A549 (cell line): ENCODE measurements at regions not wholly inside any gene's neighbourhood (a gene's known extent, or its start where the extent isn't known, plus 50 kb on each side); places are given as distances from the start of the nearest gene placed in this dataset.

ENCODE experiments used
- CEBPB ChIP-seq, 2 experiments: fragments of >200 bp in 1 of 2; sonication (Bioruptor Twin) in 1 of 2; formaldehyde crosslinking in 1 of 2; IDR thresholded peaks; 2 replicates each; pipeline ENCODE4 v1.6.1; 2012 to 2016
- FOSL2 ChIP-seq, 2 experiments: fragments of 450-650 bp in 1 of 2; fragments of >200 bp in 1 of 2; sonication (Bioruptor Twin) in 1 of 2; formaldehyde crosslinking; IDR thresholded peaks; 2 replicates each; pipeline versions ENCODE4 v1.5.0 to v1.6.1; 2016 to 2020; ENCODE audit warnings: mild to moderate bottlenecking in 1 of 2, moderate library complexity in 1 of 2
- JUN ChIP-seq, 2 experiments: fragments of >200 bp; sonication (Bioruptor Twin); formaldehyde crosslinking; IDR thresholded peaks; 2 replicates in 1 of 2; 3 replicates in 1 of 2; pipeline ENCODE4 v1.6.1; 2016 to 2017
- JUNB ChIP-seq: fragments of >200 bp; sonication (Bioruptor Twin); formaldehyde crosslinking; IDR thresholded peaks from 2 replicates; pipeline ENCODE4 v1.6.1; 2016
- POLR2A ChIP-seq: IDR thresholded peaks from 2 replicates; pipeline ENCODE4 v1.6.1; 2012; ENCODE audit warnings: mild to moderate bottlenecking, low read length
- RAD21 ChIP-seq, 2 experiments: fragments of >200 bp in 1 of 2; sonication (Bioruptor Twin) in 1 of 2; formaldehyde crosslinking in 1 of 2; IDR thresholded peaks in 1 of 2; conservative IDR thresholded peaks in 1 of 2; 2 replicates in 1 of 2; 3 replicates in 1 of 2; pipeline ENCODE4 v1.6.1; 2012 to 2018; ENCODE audit warnings: inconsistent platforms in 1 of 2
- SMC3 ChIP-seq: fragments of >200 bp; sonication (Bioruptor Twin); formaldehyde crosslinking; IDR thresholded peaks from 3 replicates; pipeline ENCODE4 v1.6.1; 2018; ENCODE audit warnings: inconsistent platforms
- TF ChIP-seq, protein P1 (sequence below): fragments of >200 bp; sonication (Bioruptor Twin); formaldehyde crosslinking; IDR thresholded peaks from 3 replicates; pipeline ENCODE4 v1.5.1; 2016
- TF ChIP-seq, protein P2 (sequence below): fragments of 450-650 bp; IDR thresholded peaks from 2 replicates; pipeline ENCODE4 v1.6.1; 2014; ENCODE audit warnings: antibody characterized with exemption
- TF ChIP-seq, protein P3 (sequence below): IDR thresholded peaks from 2 replicates; pipeline ENCODE4 v1.6.1; 2012; ENCODE audit warnings: low read depth, borderline replicate concordance
- TF ChIP-seq, protein P4 (sequence below): IDR thresholded peaks from 2 replicates; pipeline ENCODE4 v1.6.1; 2012
- TF ChIP-seq, protein P5 (sequence below): fragments of 150-350 bp; IDR thresholded peaks from 2 replicates; pipeline ENCODE4 v1.6.1; 2014; ENCODE audit warnings: low read depth, mild to moderate bottlenecking, low read length
- TF ChIP-seq, protein P6 (sequence below): fragments of 200-600 bp; sonication (generic); IDR thresholded peaks from 2 replicates; pipeline ENCODE4 v1.6.1; 2016; ENCODE audit warnings: antibody characterized with exemption, mild to moderate bottlenecking, moderate library complexity

DNA sequence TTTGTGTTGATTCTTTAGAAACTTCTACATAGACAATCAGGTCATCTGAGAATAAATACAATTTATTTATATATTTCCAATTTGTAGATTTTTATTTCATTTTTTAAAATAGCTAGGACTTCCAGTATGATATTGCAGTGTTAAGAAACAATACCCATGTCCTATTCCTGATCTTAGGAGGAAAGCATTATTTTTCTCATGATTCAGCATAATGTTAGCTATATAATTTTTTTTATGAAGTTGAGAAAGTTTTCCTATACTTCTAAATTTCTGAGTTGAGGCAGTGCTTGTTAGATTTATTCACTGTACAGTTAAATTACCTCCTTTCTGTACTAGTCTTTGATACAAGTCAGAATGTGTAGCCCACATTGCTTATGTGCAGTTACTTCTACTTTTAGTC, 595.7 kb upstream of the HS6ST1 start:
- no peak for TF ChIP-seq POLR2A
- TF ChIP-seq, protein P1, sequence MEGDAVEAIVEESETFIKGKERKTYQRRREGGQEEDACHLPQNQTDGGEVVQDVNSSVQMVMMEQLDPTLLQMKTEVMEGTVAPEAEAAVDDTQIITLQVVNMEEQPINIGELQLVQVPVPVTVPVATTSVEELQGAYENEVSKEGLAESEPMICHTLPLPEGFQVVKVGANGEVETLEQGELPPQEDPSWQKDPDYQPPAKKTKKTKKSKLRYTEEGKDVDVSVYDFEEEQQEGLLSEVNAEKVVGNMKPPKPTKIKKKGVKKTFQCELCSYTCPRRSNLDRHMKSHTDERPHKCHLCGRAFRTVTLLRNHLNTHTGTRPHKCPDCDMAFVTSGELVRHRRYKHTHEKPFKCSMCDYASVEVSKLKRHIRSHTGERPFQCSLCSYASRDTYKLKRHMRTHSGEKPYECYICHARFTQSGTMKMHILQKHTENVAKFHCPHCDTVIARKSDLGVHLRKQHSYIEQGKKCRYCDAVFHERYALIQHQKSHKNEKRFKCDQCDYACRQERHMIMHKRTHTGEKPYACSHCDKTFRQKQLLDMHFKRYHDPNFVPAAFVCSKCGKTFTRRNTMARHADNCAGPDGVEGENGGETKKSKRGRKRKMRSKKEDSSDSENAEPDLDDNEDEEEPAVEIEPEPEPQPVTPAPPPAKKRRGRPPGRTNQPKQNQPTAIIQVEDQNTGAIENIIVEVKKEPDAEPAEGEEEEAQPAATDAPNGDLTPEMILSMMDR: no peak
- TF ChIP-seq, protein P2, sequence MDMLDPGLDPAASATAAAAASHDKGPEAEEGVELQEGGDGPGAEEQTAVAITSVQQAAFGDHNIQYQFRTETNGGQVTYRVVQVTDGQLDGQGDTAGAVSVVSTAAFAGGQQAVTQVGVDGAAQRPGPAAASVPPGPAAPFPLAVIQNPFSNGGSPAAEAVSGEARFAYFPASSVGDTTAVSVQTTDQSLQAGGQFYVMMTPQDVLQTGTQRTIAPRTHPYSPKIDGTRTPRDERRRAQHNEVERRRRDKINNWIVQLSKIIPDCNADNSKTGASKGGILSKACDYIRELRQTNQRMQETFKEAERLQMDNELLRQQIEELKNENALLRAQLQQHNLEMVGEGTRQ: no peak
- TF ChIP-seq SMC3: no peak
- no peak for TF ChIP-seq RAD21 (conservative IDR thresholded peaks at IDR 0.05 in 1 of 2, IDR thresholded peaks at IDR 0.05 in 1 of 2)
- TF ChIP-seq, protein P3, sequence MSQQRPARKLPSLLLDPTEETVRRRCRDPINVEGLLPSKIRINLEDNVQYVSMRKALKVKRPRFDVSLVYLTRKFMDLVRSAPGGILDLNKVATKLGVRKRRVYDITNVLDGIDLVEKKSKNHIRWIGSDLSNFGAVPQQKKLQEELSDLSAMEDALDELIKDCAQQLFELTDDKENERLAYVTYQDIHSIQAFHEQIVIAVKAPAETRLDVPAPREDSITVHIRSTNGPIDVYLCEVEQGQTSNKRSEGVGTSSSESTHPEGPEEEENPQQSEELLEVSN: no peak
- TF ChIP-seq, protein P4, sequence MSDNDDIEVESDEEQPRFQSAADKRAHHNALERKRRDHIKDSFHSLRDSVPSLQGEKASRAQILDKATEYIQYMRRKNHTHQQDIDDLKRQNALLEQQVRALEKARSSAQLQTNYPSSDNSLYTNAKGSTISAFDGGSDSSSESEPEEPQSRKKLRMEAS: no peak
- no peak for TF ChIP-seq JUNB
- no peak for TF ChIP-seq FOSL2 (IDR thresholded peaks at IDR 0.05)
- TF ChIP-seq FOSL2 (CRISPR knock-in tag; IDR thresholded peaks at IDR 0.05): no peak
- TF ChIP-seq, protein P5, sequence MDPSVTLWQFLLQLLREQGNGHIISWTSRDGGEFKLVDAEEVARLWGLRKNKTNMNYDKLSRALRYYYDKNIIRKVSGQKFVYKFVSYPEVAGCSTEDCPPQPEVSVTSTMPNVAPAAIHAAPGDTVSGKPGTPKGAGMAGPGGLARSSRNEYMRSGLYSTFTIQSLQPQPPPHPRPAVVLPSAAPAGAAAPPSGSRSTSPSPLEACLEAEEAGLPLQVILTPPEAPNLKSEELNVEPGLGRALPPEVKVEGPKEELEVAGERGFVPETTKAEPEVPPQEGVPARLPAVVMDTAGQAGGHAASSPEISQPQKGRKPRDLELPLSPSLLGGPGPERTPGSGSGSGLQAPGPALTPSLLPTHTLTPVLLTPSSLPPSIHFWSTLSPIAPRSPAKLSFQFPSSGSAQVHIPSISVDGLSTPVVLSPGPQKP: no peak
- TF ChIP-seq, protein P6, sequence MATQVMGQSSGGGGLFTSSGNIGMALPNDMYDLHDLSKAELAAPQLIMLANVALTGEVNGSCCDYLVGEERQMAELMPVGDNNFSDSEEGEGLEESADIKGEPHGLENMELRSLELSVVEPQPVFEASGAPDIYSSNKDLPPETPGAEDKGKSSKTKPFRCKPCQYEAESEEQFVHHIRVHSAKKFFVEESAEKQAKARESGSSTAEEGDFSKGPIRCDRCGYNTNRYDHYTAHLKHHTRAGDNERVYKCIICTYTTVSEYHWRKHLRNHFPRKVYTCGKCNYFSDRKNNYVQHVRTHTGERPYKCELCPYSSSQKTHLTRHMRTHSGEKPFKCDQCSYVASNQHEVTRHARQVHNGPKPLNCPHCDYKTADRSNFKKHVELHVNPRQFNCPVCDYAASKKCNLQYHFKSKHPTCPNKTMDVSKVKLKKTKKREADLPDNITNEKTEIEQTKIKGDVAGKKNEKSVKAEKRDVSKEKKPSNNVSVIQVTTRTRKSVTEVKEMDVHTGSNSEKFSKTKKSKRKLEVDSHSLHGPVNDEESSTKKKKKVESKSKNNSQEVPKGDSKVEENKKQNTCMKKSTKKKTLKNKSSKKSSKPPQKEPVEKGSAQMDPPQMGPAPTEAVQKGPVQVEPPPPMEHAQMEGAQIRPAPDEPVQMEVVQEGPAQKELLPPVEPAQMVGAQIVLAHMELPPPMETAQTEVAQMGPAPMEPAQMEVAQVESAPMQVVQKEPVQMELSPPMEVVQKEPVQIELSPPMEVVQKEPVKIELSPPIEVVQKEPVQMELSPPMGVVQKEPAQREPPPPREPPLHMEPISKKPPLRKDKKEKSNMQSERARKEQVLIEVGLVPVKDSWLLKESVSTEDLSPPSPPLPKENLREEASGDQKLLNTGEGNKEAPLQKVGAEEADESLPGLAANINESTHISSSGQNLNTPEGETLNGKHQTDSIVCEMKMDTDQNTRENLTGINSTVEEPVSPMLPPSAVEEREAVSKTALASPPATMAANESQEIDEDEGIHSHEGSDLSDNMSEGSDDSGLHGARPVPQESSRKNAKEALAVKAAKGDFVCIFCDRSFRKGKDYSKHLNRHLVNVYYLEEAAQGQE: no peak
- TF ChIP-seq JUN (IDR thresholded peaks at IDR 0.05): no peak
- no peak for TF ChIP-seq CEBPB (IDR thresholded peaks at IDR 0.05)
